HS-5 (cell line): ENCODE measurements at regions not wholly inside any gene's neighbourhood (a gene's known extent, or its start where the extent isn't known, plus 50 kb on each side); places are given as distances from the start of the nearest gene placed in this dataset.
"Not testable (repeated sequence)": the region's sequence is repeated elsewhere in the genome, so short reads cannot be mapped to it uniquely, and the experiment has no call there.

Experiments
- DNase-seq: peaks from one replicate; pipeline ENCODE4 v3.0.0-alpha.2; 2012; ENCODE audit warnings: low read depth

DNA sequence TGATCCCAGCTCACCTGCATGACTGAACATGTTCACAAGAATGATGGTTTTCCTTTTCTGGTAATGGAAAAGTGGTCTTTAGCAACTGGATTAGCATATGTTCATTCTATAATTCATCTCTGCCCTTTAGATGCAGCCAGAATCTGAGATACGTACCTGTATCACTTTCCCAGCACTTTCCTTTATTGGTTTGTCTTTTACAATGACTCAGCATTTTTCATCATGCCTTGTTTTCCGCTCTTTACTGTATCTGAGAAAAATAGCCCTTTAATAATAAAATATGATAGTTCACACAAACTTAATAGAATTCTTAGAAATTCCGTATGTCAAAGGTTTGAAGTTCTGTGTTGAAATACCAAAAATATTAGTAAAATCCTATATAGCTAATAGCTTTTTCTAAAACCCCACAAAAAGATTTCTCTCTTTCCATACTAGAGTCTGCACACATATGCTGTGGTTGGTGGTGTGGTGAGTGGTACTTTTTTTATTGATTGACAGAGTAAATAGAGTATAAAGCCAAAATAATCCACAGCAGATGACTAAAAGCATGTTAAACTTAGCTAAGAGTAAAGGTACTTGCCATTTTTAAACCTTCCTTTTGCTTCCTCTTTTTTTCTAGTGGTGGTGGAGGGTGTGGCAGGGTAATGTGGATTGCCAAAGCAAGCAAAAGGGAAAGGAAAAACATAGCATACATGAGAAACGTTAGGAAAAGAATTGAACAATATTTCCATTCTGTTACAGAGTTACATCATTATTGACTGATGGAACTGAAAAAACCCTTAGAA lies 328.9 kb upstream of the RBMS3 start:
- DNase-seq: no peak

DNA sequence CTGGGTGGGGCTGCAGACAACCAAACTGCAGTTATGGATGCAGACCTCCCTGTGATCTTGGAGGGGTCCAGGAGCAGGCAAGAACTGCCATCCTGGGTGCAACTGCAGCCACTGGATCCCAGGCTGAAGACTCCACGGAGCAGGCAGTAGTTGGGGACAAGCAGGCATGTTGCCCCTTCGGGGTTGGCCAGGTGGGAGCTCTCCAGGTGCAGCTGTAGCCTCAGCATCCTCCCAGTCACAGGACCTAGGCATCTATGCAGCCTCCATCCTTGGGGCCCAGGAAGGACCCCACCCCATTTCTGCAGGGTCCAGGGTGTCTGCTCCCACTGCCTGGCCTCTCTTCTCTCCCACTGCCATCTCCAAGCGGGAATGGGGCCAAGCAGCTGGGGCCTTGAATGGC lies 322.2 kb upstream of the RBMS3 start:
- no peak for DNase-seq

DNA sequence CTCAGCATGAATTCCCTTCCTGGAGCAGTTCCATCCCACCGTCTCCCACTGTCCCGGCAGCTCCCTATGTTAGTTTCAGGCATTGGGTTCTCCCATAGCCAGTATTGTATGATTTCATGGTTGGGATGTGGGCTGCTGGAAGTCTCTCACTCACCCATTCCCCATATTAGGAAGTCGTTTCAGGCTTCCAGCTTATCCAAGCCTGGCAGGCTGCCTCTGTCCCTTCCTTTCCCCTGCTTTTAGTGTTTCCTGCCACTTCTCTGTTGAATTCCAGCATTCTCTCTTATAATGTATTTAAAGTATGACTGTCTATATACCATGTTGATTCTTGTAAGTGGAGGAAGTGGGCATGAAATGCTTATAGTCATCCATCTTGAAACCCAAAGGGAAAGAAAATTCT lies 309.7 kb upstream of the RBMS3 start:
- no peak for DNase-seq

DNA sequence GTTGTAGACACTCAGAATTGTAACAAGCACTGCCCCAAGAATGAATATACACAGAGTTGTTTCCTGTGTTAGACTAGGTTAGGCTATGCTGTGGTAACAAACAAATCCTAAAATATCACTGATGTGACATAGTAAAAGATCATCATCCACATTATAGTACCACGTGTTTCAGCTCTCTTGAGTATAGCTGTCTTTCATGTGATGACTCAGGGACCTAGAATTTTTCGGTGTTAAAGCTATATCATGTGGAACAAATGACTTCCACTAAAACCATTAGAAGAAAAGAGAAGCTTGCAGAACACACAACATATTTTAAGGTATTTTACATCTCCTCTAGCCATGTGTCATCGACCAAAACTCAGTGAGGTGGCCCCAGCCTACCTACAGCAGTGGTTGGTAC lies 307.9 kb upstream of the RBMS3 start:
- peak; percentile 15 for DNase-seq

DNA sequence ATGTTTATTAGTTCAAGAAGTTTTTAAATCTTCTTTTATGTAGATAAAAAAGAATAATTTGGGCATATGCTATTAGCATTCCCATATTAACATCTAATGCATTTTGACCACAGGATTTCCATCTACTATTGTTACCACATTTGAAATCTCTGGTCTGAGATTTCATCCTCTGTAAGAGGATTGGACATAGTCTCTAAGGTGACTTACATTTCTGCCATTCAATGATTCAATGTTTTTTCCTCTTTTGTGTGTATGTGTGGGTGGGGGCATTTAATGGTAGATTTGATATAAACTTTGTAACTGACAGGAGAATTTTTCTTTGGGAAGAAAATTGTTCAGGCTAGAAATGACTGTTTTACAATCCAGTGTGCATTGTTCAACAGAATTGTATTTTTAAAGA lies 307.3 kb upstream of the RBMS3 start:
- DNase-seq: peak; percentile 14

DNA sequence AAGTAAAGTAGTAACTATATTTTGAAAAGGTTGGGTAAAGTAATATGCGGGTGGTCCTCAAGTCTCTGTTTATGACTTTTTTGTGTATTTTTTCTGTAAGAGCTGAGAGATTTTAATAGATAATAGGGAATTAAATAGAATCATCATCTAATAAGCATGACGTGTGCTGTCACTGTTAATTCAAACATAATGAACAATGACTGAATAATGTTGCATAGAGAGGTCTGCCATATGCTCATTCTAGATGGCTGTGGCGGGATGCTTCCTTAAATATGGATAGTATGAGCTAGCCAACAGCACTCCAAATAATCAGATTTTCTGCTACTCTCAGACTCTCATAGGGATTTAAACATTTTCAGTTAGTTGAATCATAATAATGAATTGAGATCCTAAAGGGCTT lies 302.8 kb upstream of the RBMS3 start:
- no peak for DNase-seq

DNA sequence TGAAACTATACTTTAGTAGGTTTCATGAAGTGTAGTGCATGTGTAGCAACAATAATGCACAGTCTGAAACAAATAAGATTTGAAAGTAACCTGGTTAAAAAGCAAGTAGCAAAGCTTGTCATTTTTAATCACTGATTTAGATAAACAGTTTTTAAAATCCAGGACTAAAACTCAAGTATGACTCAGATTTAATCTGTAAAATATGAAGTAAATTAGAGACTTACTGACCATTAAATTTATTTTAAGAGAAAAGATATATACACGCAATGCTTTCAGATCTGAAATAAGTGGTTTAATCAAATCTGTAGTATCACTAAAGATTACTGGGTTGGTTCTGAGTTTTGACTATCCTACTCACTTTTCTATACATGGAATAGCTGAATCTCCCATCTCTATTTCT lies 300.7 kb upstream of the RBMS3 start:
- DNase-seq: no peak

GRCh38 chr3:28980631-28981030 lies 300.2 kb upstream of the RBMS3 start:
- no peak for DNase-seq

DNA sequence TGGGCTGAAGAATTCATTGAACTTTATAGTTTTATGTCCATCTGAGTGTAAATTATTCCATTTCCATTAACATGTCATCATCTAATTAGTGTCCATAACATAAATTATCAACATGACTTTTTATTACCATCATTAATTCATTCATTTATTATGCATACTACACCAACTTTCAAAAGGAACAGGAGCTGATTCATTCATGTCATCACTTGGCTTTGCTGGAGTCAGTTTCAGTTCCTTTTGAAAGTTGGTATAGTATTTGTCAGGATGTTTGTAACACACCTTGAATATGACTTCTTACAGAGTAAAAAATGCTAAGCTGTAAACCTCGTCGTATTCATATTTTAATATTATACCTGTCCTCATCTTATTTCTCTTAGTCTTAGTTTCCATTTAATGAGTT lies 298.0 kb upstream of the RBMS3 start:
- DNase-seq: no peak

DNA sequence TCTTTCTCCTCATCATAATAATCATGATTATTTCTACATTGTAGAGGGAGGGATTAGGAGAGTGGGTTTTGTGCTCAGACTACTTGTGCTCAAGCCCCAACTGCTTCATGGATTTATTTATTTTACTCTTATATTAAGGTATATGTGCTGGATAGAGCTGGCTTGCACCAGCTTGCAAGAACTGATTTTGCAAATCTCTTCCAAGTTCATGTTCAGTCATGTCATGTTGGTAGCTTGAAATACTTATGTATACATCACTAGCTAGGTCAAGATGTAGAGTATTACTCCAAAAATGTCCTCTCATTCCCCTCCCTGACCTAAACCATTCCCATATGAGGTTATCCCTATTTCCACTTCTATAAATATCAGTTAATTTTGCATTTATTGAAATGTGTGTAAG lies 293.9 kb upstream of the RBMS3 start:
- DNase-seq: no peak

GRCh38 chr3:28989646-28990089 lies 291.2 kb upstream of the RBMS3 start:
- DNase-seq: no peak

- no peak for DNase-seq
Measured at GRCh38 chr3:28994161-28994905, 286.5 kb upstream of the RBMS3 start.

- no peak for DNase-seq
Measured at GRCh38 chr3:29004885-29005599, 275.8 kb upstream of the RBMS3 start.

DNA sequence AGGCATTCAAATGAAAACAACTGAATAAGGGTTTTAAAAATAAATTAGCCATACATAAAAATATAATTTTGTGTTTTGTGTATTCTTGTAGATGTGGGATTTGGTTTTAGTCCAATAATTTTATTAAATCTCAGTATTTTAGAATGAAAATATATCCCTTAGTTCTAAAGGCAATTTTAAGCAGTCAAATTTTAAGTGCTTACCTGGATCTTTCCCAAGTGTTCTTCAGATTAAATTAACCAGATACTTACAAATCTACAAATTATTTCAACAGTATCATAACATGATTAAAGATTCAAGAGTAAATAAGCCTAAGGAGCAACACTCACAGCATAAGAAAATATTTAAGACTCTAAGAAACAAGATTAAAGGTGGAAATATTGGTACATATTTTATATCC lies 275.0 kb upstream of the RBMS3 start:
- DNase-seq: no peak

DNA sequence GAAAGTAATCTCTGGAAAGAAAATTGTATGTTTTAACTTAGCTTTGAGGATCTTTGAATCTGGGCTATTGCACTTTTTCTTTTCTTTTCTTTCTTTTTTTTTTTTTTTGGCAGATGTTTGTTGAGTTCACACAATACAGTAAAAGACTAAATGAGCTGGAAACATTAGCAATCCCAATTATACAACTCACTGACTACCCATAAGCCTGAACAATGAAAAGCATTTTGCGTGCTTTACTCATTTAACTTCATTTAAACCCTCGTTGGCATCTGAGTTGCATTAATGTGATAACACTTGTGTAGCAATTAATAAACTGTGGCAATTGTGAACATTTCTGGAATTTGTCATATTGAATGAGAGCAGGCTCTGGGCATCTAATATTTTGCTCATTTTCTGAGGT lies 269.4 kb upstream of the RBMS3 start:
- DNase-seq: no peak

DNA sequence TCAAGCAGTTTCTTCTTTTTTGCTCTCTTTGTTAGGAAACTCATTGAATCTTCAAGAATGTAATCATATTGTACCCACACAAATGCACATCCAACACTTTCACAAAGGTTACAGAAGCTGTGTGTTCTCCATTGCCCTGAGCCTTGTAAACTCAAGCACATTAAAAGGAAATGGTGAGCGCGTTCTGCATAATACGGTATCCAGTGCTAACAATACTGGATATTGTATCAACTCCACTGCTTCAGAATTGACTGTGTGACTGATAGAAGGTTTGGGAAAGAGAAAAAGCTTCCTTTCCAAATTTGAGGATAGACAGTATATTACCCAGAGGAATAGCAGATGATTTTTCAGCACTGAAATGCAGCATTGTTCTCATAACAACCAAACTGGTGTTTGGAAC lies 268.9 kb upstream of the RBMS3 start:
- DNase-seq: no peak

GRCh38 chr3:29022976-29023375 lies 257.9 kb upstream of the RBMS3 start:
- no peak for DNase-seq

DNA sequence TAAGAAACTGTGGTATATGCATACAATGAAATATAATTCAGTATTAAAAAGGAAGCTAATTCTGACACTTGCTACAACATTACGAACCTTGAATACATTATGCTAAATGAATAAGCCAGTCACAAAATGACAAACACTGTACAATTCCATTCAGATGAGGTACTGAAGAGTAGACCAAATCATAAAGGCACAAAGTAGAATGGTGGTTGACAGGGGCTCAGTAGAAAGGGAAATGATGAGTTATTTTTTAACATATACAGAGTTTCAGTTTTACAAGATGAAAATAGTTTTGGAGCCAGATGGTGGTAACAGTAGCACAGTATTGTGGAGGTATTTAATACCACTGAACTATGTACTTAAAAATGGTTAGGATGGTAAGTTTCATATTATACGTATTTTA lies 254.6 kb upstream of the RBMS3 start:
- no peak for DNase-seq

- no peak for DNase-seq
Measured at GRCh38 chr3:29026959-29027358, 253.9 kb upstream of the RBMS3 start.

GRCh38 chr3:29031175-29031574 lies 249.7 kb upstream of the RBMS3 start:
- not testable (repeated sequence) for DNase-seq

DNA sequence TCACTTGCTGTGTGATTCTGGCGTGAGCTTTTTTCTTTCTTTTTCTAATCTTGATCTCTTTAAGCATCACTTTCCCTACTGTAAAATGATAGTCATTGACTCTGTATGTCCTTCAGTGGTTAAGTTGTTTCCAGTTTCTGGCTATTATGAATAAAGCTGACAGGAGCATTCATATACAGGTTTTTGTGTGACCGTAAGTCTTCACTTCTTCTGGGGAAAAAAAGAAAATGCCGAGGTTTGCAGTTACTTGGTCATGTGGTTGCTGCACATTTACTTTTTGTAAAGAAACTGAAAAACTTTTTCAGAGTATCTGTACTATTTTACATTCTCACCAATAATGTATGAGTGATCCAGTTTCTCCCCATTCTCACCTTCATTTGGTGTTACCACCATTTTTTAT lies 247.4 kb upstream of the RBMS3 start:
- DNase-seq: no peak

DNA sequence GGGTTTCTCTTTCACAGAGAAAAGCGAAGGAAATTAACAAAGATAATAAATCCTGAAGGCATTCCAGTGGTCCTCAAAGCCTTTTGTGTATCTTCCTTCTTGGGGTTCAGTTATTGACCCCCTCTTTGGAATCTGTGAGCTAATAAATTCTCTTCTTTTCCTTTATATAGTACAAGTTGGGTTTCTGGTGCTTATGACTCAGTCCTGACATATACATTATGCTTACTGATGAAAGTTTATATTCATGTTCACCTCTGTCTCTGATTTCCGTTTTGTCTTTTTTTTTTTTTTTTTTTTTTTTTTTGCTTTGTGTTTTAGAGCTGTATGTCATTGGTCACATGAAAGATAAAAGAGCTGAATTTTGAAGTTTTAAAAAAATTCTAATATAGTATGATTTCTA lies 230.7 kb upstream of the RBMS3 start:
- DNase-seq: no peak

GRCh38 chr3:29057326-29057725 lies 223.5 kb upstream of the RBMS3 start:
- no peak for DNase-seq
